H1 (cell line): ENCODE measurements at regions not wholly inside any gene's neighbourhood (a gene's known extent, or its start where the extent isn't known, plus 50 kb on each side); places are given as distances from the start of the nearest gene placed in this dataset.

ENCODE experiments used
- GABPA ChIP-seq: IDR thresholded peaks from 2 replicates; pipeline ENCODE4 v1.6.1; 2011; ENCODE audit warnings: mild to moderate bottlenecking, low read length, moderate library complexity, borderline replicate concordance; ENCODE audit not compliant: insufficient read depth
- MAFK ChIP-seq: IDR thresholded peaks from 2 replicates; pipeline ENCODE4 v1.6.1; 2012; ENCODE audit warnings: low read depth, mild to moderate bottlenecking, improper control_type of control experiment, low read length
- TBP ChIP-seq: IDR thresholded peaks from 2 replicates; pipeline ENCODE4 v1.6.1; 2011; ENCODE audit warnings: low read depth, low read length, improper control_type of control experiment

- TF ChIP-seq MAFK (no peak), TBP (no peak), GABPA (no peak)
Measured at GRCh38 chr20:43386878-43387277, 70.8 kb upstream of the SRSF6 start (continued).
